Adipocyte (in vitro differentiated cells): ENCODE measurements at regions not wholly inside any gene's neighbourhood (a gene's known extent, or its start where the extent isn't known, plus 50 kb on each side); places are given as distances from the start of the nearest gene placed in this dataset.

ENCODE experiments used
- DNase-seq: peaks from one replicate; pipeline ENCODE4 v3.0.0-alpha.2; 2015; ENCODE audit warnings: low read depth
- H3K27me3 ChIP-seq: replicated peaks from 2 replicates; pipeline ENCODE4 v1.7.0; 2013; ENCODE audit warnings: mild to moderate bottlenecking, low read length, moderate library complexity; ENCODE audit not compliant: control insufficient read depth, insufficient read depth
- H3K36me3 ChIP-seq: 2 replicates; pipeline ENCODE4 v1.7.0; 2013; ENCODE audit warnings: low read length, mild to moderate bottlenecking, moderate library complexity; ENCODE audit not compliant: control insufficient read depth, insufficient read depth, severe bottlenecking
- H3K4me1 ChIP-seq: 2 replicates; pipeline ENCODE4 v1.7.0; 2013; ENCODE audit warnings: mild to moderate bottlenecking, low read length, moderate library complexity; ENCODE audit not compliant: control insufficient read depth, insufficient read depth
- H3K4me3 ChIP-seq: 2 replicates; pipeline ENCODE4 v1.7.0; 2013; ENCODE audit warnings: mild to moderate bottlenecking, low read length, moderate library complexity
- H3K9ac ChIP-seq: 2 replicates; pipeline ENCODE4 v1.7.0; 2013; ENCODE audit warnings: mild to moderate bottlenecking, low read length, moderate library complexity
- H3K9me3 ChIP-seq: 2 replicates; pipeline ENCODE4 v1.7.0; 2013; ENCODE audit warnings: mild to moderate bottlenecking, low read length, moderate library complexity; ENCODE audit not compliant: control insufficient read depth

GRCh38 chr1:91592716-91593477 lies 92.2 kb downstream of the CDC7 start:
- Histone ChIP-seq H3K9me3 (no peaks in the 10 kb centered on the region), H3K27me3 (no peaks in the 10 kb centered on the region), H3K36me3 (no peaks in the 10 kb centered on the region), H3K4me1 (peaks cover 21% of the 10 kb centered on the region), H3K4me3 (no peak overlapping the region), H3K9ac (no peak overlapping the region)
- DNase-seq: no peak

GRCh38 chr1:91594383-91595055 lies 93.9 kb downstream of the CDC7 start:
- Histone ChIP-seq H3K4me3 (no peak overlapping the region), H3K9ac (no peak overlapping the region), H3K36me3 (no peaks in the 10 kb centered on the region), H3K27me3 (no peaks in the 10 kb centered on the region), H3K4me1 (peaks cover 21% of the 10 kb centered on the region), H3K9me3 (no peaks in the 10 kb centered on the region)
- no peak for DNase-seq

DNA sequence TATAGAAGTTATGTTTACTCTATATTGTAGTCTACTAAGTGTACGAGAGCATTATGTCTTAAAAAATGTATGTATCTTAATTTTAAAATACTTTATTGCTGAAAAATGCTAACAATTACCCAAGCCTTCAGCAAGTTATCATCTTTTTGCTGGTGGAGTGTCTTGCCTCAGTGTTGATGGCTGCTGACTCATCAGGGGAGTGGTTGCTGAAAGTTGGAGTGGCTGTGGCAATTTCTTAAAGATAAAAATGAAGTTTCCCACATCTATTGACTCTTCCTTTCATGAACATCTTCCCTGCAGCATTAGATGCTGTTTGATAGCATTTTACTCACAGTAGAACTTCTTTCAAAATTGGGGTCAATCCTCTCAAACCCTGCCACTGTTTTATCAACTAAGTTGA lies 95.8 kb downstream of the CDC7 start:
- H3K27me3 ChIP-seq: no peaks in the 10 kb centered on the region
- peaks cover 20% of the 10 kb centered on the region for H3K4me1 ChIP-seq
- H3K9ac ChIP-seq: no peak overlapping the region
- peak; percentile 65 for DNase-seq
- no peaks in the 10 kb centered on the region for H3K9me3 ChIP-seq
- H3K4me3 ChIP-seq: no peak overlapping the region
- H3K36me3 ChIP-seq: no peaks in the 10 kb centered on the region

- H3K9me3 ChIP-seq: no peaks in the 10 kb centered on the region
- H3K9ac ChIP-seq: no peak overlapping the region
- no peak for DNase-seq
- peaks cover 18% of the 10 kb centered on the region for H3K4me1 ChIP-seq
- no peaks in the 10 kb centered on the region for H3K36me3 ChIP-seq
- H3K4me3 ChIP-seq: no peak overlapping the region
- no peaks in the 10 kb centered on the region for H3K27me3 ChIP-seq
These were observed 96.6 kb downstream of the CDC7 start for GRCh38 chr1:91597215-91597614.

DNA sequence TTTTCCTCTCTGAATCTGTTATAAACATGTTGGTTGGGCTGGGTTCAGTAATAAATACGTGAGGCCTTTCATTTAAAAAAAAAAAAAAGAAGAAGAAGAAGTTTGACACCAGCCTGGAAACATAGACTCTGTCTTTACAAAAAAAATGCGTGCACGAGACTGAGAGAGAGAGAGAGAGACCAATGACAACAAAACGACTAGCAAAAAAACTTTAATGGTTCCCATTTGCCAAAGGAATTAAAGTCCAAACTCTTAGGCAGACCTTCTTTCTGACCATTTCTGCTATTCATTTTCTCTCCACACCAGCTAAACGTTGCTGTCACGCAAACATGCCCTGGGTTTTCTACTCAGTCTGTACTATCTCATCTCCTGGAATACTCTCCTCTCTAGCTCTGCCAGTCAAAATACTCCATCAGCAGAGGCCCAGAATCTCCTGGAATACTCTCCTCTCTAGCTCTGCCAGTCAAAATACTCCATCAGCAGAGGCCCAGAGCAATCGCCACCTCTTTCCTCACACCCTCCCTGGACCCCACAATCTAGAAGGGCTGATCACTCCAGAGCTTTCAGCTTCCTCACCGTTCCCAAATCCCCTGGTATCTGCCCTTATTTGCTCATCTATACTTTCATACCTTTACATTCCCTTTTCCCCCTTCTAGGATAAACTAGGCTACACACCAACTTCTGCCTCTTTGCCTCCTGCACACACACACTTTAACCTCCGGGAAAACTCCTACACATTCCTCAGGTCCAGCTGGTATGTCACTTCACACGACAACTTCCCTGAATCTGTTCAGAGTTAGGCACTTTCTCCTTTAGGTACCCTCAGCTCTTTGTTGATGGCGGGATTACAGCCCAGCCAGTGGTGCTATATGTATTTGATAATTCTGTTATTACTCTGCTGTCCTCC lies 100.0 kb downstream of the CDC7 start:
- Histone ChIP-seq H3K9ac (no peak overlapping the region), H3K4me1 (peaks cover 31% of the 10 kb centered on the region), H3K27me3 (no peaks in the 10 kb centered on the region), H3K4me3 (no peak overlapping the region), H3K9me3 (no peaks in the 10 kb centered on the region), H3K36me3 (no peaks in the 10 kb centered on the region)
- no peak for DNase-seq

DNA sequence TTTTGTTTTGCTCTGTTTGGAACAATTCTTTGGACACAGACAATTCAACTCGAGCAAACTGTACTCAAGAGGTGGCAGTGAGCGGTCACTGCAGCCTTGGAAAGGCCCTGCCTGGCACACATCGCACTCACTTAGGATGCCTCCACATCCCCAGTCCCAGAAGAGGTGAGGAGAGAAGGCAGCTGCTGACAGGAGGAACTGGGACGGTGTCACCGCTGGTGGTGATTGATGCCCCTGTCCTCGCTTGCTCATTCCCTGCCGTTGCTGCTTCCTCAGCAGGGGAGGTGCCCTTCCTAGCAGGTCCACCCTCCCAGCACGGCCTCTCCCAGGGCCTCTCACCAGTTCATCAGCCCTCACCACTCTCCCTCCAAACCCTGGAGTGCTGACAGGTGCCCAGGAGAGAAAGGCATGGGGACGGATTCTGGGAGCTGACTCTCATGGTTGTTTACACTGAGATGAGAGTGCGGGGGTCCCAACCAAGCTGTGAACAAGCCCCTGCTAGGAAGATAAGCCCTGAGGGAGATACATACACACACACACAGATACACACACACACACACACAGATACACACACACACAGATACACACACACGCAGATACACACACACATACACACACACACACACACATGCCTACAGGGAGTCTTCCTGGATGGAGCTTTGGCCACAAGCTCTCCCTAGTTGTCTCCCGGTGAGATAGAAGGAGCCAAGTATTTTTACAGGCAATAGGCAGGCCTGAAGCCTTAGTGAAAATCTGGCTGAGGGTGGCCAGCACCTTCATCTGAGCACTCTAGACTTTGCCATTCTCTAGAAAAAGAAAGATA lies 101.1 kb downstream of the CDC7 start:
- H3K4me1 ChIP-seq: peaks cover 23% of the 10 kb centered on the region
- H3K4me3 ChIP-seq: no peak overlapping the region
- H3K36me3 ChIP-seq: no peaks in the 10 kb centered on the region
- no peaks in the 10 kb centered on the region for H3K27me3 ChIP-seq
- DNase-seq: no peak
- no peaks in the 10 kb centered on the region for H3K9me3 ChIP-seq
- H3K9ac ChIP-seq: no peak overlapping the region

- H3K9ac ChIP-seq: no peak overlapping the region
- no peaks in the 10 kb centered on the region for H3K27me3 ChIP-seq
- no peaks in the 10 kb centered on the region for H3K9me3 ChIP-seq
- H3K4me3 ChIP-seq: no peak overlapping the region
- DNase-seq: no peak
- H3K4me1 ChIP-seq: peaks cover 14% of the 10 kb centered on the region
- H3K36me3 ChIP-seq: no peaks in the 10 kb centered on the region
These were observed 102.8 kb downstream of the CDC7 start for GRCh38 chr1:91603409-91603808.

DNA sequence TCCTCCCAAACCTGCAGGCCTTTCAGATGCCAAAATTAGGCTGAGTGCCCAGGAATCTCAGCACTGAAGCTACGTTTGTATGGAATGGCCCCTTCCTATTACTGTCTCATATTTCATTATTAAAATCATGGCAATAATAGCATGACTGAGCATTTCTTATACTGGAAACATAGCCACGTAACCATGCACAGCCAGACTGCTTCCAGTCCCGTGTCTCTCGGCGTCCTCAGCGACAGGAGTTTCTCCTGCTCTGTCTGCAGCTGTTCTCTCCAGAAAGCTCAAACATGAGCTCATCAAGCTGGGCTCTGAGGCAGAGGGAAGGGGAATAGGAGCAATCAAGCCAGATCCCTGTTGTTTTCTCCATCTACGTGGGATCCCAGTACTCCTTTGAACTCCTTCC lies 104.0 kb downstream of the CDC7 start:
- Histone ChIP-seq H3K36me3 (no peaks in the 10 kb centered on the region), H3K4me1 (peaks cover 14% of the 10 kb centered on the region), H3K4me3 (no peak overlapping the region), H3K9me3 (no peaks in the 10 kb centered on the region), H3K9ac (peak overlapping the region; percentile 61), H3K27me3 (no peaks in the 10 kb centered on the region)
- DNase-seq: no peak

GRCh38 chr1:91605566-91605965 lies 104.9 kb downstream of the CDC7 start:
- Histone ChIP-seq H3K4me1 (peaks cover 23% of the 10 kb centered on the region), H3K36me3 (no peaks in the 10 kb centered on the region), H3K9ac (no peak overlapping the region), H3K27me3 (no peaks in the 10 kb centered on the region), H3K4me3 (no peak overlapping the region), H3K9me3 (no peaks in the 10 kb centered on the region)
- DNase-seq: no peak

- Histone ChIP-seq H3K4me3 (no peak overlapping the region), H3K27me3 (no peaks in the 10 kb centered on the region), H3K36me3 (no peaks in the 10 kb centered on the region), H3K9me3 (no peaks in the 10 kb centered on the region), H3K4me1 (peaks cover 23% of the 10 kb centered on the region), H3K9ac (no peak overlapping the region)
- DNase-seq: no peak
These were observed 106.0 kb downstream of the CDC7 start for GRCh38 chr1:91606546-91607078.
